ENCODE measurements at regions not wholly inside any gene's neighbourhood (a gene's known extent, or its start where the extent isn't known, plus 50 kb on each side); places are given as distances from the start of the nearest gene placed in this dataset.
"Not testable (repeated sequence)": the region's sequence is repeated elsewhere in the genome, so short reads cannot be mapped to it uniquely, and the experiment has no call there.

DNA sequence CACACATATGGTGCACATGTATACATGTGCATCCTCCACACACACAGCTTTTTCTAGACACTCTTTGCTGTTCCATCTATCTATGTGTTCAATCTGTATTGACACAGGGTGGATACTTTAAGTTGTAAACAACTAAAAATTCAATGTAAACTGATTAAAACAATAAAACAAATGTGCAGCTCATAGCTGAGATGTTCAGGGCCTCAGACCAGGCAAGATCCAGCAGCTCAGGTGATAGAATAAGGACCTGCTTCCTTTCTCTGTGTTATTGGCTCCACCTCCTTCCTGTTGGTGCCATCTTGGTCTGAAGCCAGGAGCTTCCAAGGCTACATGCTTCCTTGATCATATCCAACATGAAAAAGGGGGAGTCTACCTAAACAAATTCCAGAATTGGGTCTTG, 158.1 kb upstream of the RFLNA start:
- DNase-seq (ENCODE audit: low read depth), result no peak
- TF ChIP-seq MYC (IDR thresholded peaks at IDR 0.05; ENCODE audit: low read depth, low read length) (no peak), POLR2A (IDR thresholded peaks at IDR 0.05; ENCODE audit: extremely low read depth, insufficient read length) (no peak)
- TF ChIP-seq, protein P1, sequence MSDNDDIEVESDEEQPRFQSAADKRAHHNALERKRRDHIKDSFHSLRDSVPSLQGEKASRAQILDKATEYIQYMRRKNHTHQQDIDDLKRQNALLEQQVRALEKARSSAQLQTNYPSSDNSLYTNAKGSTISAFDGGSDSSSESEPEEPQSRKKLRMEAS (IDR thresholded peaks at IDR 0.05; ENCODE audit: low read depth, low read length), result no peak
- TF ChIP-seq, protein P2, sequence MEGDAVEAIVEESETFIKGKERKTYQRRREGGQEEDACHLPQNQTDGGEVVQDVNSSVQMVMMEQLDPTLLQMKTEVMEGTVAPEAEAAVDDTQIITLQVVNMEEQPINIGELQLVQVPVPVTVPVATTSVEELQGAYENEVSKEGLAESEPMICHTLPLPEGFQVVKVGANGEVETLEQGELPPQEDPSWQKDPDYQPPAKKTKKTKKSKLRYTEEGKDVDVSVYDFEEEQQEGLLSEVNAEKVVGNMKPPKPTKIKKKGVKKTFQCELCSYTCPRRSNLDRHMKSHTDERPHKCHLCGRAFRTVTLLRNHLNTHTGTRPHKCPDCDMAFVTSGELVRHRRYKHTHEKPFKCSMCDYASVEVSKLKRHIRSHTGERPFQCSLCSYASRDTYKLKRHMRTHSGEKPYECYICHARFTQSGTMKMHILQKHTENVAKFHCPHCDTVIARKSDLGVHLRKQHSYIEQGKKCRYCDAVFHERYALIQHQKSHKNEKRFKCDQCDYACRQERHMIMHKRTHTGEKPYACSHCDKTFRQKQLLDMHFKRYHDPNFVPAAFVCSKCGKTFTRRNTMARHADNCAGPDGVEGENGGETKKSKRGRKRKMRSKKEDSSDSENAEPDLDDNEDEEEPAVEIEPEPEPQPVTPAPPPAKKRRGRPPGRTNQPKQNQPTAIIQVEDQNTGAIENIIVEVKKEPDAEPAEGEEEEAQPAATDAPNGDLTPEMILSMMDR (IDR thresholded peaks at IDR 0.05; ENCODE audit: low read depth, low read length), result no peak
- H3K4me3 ChIP-seq (ENCODE audit: low read depth, low read length), result no peak overlapping the region

- TF ChIP-seq, protein P1 (IDR thresholded peaks at IDR 0.05; ENCODE audit: low read depth, low read length), result no peak
- no peak for TF ChIP-seq MYC (IDR thresholded peaks at IDR 0.05; ENCODE audit: low read depth, low read length)
- no peak for TF ChIP-seq POLR2A (IDR thresholded peaks at IDR 0.05; ENCODE audit: extremely low read depth, insufficient read length)
- DNase-seq (ENCODE audit: low read depth), result no peak
- H3K4me3 ChIP-seq (ENCODE audit: low read depth, low read length), result no peak overlapping the region
Observed at GRCh38 chr12:124140944-124141486, 153.9 kb upstream of the RFLNA start.

GRCh38 chr12:124141611-124142010, 153.3 kb upstream of the RFLNA start:
- H3K4me3 ChIP-seq (ENCODE audit: low read depth, low read length), result not testable (repeated sequence)

DNA sequence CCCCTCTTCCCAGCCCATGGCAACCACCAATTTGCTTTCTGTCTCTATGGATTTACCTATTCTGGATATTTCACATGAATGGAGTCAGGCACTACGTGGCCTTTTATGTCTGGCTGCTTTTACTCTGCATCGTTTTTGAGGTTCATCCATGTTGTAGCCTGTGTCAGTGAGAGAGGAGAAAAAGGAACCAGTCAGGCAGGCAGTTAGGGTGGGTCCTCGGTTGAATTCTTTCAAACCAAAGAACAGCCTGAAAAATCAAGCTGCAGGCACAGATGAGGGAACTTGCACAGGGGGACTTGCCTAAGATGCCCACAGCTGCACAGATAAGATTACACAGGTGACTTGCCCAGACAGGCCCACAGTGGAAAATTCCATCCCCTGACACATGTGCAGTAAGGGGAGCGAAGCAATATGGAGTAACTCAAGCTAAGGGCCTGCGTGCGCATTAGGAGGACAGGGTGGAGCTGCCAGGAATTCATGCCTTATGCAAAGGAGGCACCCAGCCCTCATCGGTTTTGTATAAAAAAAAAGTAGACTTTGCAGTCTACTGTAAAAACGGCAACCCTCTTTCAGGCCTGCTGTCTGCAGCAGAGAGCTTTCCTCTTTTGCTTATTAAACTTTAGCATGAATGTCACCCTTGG, 152.4 kb upstream of the RFLNA start:
- H3K4me3 ChIP-seq (ENCODE audit: low read depth, low read length), result no peak overlapping the region
- no peak for TF ChIP-seq MYC (IDR thresholded peaks at IDR 0.05; ENCODE audit: low read depth, low read length)
- TF ChIP-seq, protein P1 (IDR thresholded peaks at IDR 0.05; ENCODE audit: low read depth, low read length), result no peak
- TF ChIP-seq, protein P2 (IDR thresholded peaks at IDR 0.05; ENCODE audit: low read depth, low read length), result no peak
- no peak for TF ChIP-seq POLR2A (IDR thresholded peaks at IDR 0.05; ENCODE audit: extremely low read depth, insufficient read length)
- no peak for DNase-seq (ENCODE audit: low read depth)

More at GRCh38 chr12:124141611-124142010, 153.3 kb upstream of the RFLNA start:
- DNase-seq (ENCODE audit: low read depth), result not testable (repeated sequence)

GRCh38 chr12:124143726-124144125, 151.2 kb upstream of the RFLNA start:
- no peak overlapping the region for H3K4me3 ChIP-seq (ENCODE audit: low read depth, low read length)
- TF ChIP-seq, protein P1 (IDR thresholded peaks at IDR 0.05; ENCODE audit: low read depth, low read length), result no peak
- TF ChIP-seq MYC (IDR thresholded peaks at IDR 0.05; ENCODE audit: low read depth, low read length) (no peak), POLR2A (IDR thresholded peaks at IDR 0.05; ENCODE audit: extremely low read depth, insufficient read length) (no peak)
- TF ChIP-seq, protein P2 (IDR thresholded peaks at IDR 0.05; ENCODE audit: low read depth, low read length), result no peak
- DNase-seq (ENCODE audit: low read depth), result no peak

DNA sequence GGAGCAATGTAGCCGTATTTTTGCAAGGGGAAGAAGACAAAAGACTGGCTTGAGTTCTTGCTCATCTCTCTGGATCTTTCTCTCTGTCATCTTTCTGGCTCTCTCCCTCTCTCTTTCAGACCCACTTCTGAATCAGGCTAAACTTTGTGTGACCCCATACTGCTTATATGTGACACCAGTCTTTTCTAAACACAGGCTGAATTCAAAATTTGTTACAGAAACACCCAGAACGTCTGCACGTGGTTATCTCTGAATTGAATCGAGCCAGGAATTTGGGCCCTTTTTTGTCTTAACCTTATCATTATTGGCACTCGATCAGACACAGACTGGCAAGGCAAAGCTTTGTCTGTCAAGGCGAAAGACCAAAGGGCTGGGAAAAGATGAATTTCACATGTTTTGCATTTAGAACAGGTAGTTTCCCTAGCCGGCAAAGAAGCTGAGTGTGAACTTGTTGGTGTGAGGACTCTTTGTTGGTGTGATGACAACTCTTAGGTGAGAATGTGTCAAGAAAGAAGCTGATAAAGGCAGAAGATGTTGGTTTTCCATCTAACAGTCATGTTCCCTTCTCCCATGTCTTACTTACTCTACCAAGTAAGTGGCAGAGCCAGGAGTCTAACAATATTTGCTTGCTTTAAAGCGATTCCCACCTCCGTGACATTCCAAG, 150.2 kb upstream of the RFLNA start:
- H3K4me3 ChIP-seq (ENCODE audit: low read depth, low read length), result no peak overlapping the region
- TF ChIP-seq, protein P2 (IDR thresholded peaks at IDR 0.05; ENCODE audit: low read depth, low read length), result no peak
- no peak for TF ChIP-seq POLR2A (IDR thresholded peaks at IDR 0.05; ENCODE audit: extremely low read depth, insufficient read length)
- TF ChIP-seq, protein P1 (IDR thresholded peaks at IDR 0.05; ENCODE audit: low read depth, low read length), result no peak
- TF ChIP-seq MYC (IDR thresholded peaks at IDR 0.05; ENCODE audit: low read depth, low read length), result no peak
- no peak for DNase-seq (ENCODE audit: low read depth)
